LHCN-M2 (cell line): ENCODE measurements at regions not wholly inside any gene's neighbourhood (a gene's known extent, or its start where the extent isn't known, plus 50 kb on each side); places are given as distances from the start of the nearest gene placed in this dataset.
"Not testable (repeated sequence)": the region's sequence is repeated elsewhere in the genome, so short reads cannot be mapped to it uniquely, and the experiment has no call there.

ENCODE experiments used
- DNase-seq: peaks from one replicate; pipeline ENCODE4 v3.0.0-alpha.2; 2012; ENCODE audit warnings: low read depth

- no peak for DNase-seq
These were observed 1476.3 kb upstream of the PCDH7 start for GRCh38 chr4:29243851-29244250.

GRCh38 chr4:29259556-29259955, 1460.6 kb upstream of the PCDH7 start:
- DNase-seq: no peak

DNA sequence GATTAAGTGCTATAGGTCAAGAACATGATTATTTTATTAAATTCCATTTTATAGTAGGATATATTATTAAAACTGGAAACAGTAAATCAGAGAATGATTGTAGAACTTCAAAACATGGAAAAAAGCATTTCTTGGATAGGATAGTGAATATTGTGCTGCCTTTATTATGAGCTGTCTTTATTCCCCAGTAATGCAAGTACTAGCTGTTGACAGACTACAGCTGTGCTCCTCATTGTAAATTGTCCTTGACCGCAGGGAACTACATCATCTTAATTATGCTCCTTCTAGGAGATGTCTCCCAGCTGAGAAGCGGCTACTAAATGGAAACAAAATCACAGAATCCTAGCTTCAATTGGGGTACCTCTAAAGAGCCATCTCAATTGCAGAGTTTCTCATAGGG, 1457.2 kb upstream of the PCDH7 start:
- DNase-seq: no peak

- DNase-seq: no peak
These were observed 1444.0 kb upstream of the PCDH7 start for GRCh38 chr4:29276150-29276549.

DNA sequence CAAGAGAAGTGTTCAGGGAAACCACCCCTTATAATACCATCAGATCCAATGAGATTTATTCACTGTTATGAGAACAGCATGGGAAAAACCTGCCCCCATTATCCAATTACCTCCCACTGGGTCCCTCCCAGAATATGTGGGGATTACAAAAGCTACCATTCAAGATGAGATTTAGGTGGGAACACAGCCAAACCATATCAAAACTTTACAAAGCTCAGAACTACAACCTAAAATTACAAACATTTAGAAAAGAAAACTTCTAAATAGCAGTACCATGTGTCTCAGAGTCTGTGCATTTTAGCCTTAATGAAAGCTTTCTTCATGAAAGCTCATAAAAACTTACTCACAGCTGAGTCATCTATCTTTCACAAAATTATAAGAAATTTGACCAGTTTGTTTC, 1442.8 kb upstream of the PCDH7 start:
- DNase-seq: peak; percentile 77

DNA sequence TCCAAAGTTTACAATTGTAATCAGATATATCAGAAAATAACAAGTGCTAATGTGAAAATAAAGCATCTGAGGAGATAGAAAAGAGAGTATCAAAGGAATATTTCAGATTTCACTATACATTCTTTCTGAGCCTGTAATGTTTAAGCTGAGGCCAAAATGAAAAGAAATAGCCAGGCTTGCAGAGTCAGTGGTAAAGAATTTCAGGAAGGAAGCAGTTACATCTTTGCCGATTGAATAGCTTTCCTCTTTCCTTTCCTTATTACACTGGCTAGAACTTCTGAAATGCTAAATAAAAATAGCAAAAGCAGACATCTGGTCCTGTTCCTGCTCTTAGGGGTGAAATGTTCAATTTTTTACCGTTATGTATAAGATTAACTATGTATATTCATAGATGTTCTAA, 1441.6 kb upstream of the PCDH7 start:
- DNase-seq: peak; percentile 46

GRCh38 chr4:29289118-29289517, 1431.1 kb upstream of the PCDH7 start:
- no peak for DNase-seq

- DNase-seq: no peak
These were observed 1424.9 kb upstream of the PCDH7 start for GRCh38 chr4:29295280-29295679.

DNA sequence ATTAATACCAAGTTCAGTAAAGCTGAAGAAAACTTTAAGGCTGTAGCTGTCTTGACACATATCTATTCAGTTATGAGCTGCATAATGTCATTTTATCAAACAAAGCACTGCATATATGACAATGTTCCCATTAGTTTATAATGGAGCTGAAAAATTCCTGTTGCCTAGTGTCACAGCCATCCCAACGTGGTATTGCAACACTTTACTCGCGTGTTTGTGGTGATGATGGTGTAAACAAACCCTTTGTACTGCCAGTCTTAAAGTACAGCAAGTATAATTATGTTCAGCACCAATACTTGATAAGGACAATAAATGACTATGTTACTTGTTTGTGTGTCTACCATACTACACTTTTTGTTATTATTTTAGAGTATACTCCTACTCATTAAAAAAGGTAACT, 1415.6 kb upstream of the PCDH7 start:
- peak; percentile 86 for DNase-seq

GRCh38 chr4:29307256-29307655, 1412.9 kb upstream of the PCDH7 start:
- DNase-seq: no peak

- DNase-seq: no peak
These were observed 1412.4 kb upstream of the PCDH7 start for GRCh38 chr4:29307755-29308154.

DNA sequence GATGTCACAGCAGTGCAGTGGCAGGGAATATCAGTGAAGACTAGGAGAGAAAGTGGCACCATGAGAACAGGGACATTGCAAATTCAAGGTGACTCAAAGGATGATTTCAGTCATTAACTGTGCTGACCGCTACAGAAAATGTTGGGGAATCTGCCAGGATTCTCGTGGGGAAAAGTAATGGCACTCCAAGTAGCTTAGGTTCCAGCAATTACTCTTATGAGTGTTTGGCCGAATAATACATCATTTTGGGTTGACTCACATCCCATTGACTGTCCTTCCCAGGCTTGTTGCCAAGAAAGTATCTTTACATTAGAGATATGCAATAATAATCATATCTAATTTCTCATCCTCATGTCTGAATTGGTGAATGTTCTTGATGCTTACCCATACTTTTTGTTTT, 1411.1 kb upstream of the PCDH7 start:
- peak; percentile 74 for DNase-seq

- no peak for DNase-seq
These were observed 1409.9 kb upstream of the PCDH7 start for GRCh38 chr4:29310252-29310651.

GRCh38 chr4:29311247-29311646, 1408.9 kb upstream of the PCDH7 start:
- peak; percentile 53 for DNase-seq

DNA sequence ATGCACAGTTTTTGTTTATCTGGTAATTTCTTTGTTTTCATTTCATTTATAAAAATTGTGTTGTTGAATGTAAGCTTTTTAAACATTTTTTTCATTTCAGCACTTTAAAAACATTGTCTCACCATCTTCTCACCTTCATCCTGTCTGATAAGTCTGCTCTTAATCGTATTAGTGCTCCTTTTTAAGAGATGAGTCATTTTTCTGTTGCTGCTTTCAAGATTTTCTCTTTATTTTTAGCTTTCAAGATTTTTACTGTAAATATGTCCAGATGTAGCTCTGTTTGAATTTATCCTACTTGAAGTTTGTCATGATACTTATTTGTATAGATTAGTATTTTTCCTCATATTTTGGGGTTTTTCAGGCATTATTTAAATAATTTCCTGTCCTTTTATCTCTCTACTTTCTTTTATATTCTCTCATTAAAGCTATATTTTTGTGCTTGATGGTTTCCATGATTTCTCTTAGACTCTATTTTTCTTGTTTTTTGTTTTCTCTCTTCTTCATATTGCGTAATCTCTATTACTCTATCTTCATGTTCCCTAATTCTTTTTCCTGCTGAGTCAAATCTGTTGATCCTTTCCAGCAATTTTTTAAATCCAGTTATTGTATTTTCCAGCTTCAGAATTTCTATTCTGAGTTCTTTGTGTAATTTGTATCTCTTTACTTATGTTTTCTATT, 1400.4 kb upstream of the PCDH7 start:
- DNase-seq: no peak

DNA sequence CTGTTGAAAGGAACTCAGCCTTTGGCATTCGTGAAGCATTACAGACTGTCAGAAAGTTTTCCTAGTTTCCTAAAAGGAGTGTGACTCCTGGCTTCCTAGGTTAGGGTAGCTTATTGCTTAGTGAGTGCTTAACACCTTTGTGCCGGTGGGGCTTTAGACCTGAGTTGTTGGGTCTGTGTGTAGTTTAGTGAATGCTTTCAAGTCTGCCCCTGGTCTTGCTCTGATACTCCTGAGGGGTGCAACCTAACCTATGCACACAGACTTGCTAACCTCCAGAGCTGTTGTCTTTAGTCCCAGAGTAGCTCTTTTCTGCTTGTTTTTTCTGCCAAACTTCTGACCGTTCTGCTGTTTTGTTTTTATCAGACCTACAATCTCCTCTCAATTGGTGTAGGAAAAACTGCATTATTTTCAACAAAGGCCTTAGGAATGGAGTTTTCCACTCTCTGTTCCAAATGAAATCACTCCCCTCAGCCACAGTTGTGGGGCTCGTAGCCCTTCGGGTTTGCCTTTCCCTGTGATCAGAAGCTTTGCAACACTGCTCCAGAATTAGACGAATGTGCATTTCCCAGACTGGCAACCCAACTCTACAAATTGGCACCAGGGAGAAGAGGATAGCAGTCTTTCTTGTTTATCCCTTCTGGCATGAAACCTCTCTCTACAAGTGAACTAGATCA, 1399.1 kb upstream of the PCDH7 start:
- DNase-seq: no peak

- DNase-seq: no peak
These were observed 1394.2 kb upstream of the PCDH7 start for GRCh38 chr4:29326004-29326403.

DNA sequence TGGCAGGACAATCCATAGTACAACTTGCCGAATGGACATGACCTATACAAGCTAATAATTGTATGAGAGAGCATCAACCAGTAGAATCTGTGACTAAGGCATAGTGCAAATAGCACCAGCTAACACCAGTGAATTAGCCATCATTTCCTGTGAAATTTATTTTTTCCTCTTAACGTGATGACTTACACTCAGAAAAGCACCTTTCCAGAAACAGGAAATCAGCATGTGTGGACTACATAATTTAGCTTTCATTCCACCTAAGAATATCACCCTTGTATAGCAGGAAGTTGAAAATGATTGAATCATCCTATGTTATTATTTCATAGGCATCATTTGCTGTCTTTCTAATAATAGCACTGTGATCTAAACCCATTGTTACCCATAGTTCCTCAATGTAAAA, 1393.4 kb upstream of the PCDH7 start:
- no peak for DNase-seq

GRCh38 chr4:29336861-29337260, 1383.3 kb upstream of the PCDH7 start:
- no peak for DNase-seq

GRCh38 chr4:29372971-29373370, 1347.2 kb upstream of the PCDH7 start:
- DNase-seq: no peak

- DNase-seq: no peak
These were observed 1344.5 kb upstream of the PCDH7 start for GRCh38 chr4:29375716-29376115.

GRCh38 chr4:29378237-29378636, 1341.9 kb upstream of the PCDH7 start:
- DNase-seq: not testable (repeated sequence)

DNA sequence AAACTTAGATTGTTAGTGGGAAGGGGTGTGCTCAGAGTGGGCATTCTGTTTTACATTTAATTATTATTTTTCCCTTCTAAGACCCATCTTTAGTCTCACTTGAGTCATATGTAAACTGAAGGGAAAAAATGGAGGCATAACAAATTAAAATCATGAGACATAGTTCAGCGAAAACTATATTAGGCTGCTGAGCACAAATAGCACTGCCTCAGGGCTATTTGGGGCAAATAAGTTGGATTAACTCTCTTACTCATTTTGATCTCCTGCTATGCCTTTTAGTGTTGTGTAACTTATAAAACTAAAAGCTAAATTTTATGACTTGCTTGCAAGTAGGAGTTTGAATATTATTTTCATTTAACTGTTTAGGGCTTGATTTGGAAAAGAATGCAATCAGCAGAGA, 1329.2 kb upstream of the PCDH7 start:
- DNase-seq: no peak

GRCh38 chr4:29405116-29405515, 1315.1 kb upstream of the PCDH7 start:
- peak; percentile 3 for DNase-seq
